Caco-2 (cell line): ENCODE measurements at regions not wholly inside any gene's neighbourhood (a gene's known extent, or its start where the extent isn't known, plus 50 kb on each side); places are given as distances from the start of the nearest gene placed in this dataset.

Experiments used
- BruUV-seq: library from RNA; stranded (reverse); fragments of 400-500 nt; replicated peaks from 2 replicates; lab custom pipeline; 2021; lab: Mats Ljungman, UMichigan
- CTCF ChIA-PET: fragments of 300-600 bp; sonication (Branson Sonifier 250); formaldehyde crosslinking; loops from one replicate; lab custom pipeline; 2022; ENCODE audit warnings: antibody characterized with exemption; lab: Charles Lee
- POLR2A ChIA-PET: fragments of 300-600 bp; sonication (Branson Sonifier 250); formaldehyde crosslinking; loops from one replicate; lab custom pipeline; 2022; ENCODE audit warnings: antibody characterized with exemption; lab: Charles Lee
- DNase-seq, 2 experiments: peaks; one replicate each; pipeline versions ENCODE4 v3.0.0 to v3.0.0-alpha.2; 2020 to 2022
- H3K27me3 ChIP-seq: replicated peaks from 2 replicates; pipeline ENCODE4 v1.6.0; 2011; ENCODE audit warnings: low read length; ENCODE audit not compliant: control insufficient read depth, insufficient read depth
- H3K36me3 ChIP-seq: 2 replicates; pipeline ENCODE4 v1.5.1; 2011; ENCODE audit warnings: low read length; ENCODE audit not compliant: control insufficient read depth, insufficient read depth
- H3K4me1 ChIP-seq: fragments of 250-450 bp; sonication (Bioruptor Pico); 2 replicates; pipeline ENCODE4 v1.5.1; 2020; ENCODE audit warnings: mild to moderate bottlenecking
- H3K4me3 ChIP-seq: 2 replicates; pipeline ENCODE4 v1.5.1; 2011; ENCODE audit warnings: low read depth, mild to moderate bottlenecking, control low read depth, low read length
- H3K9me3 ChIP-seq: fragments of 250-450 bp; sonication (Bioruptor Pico); 2 replicates; pipeline ENCODE4 v1.5.1; 2020; ENCODE audit warnings: mild to moderate bottlenecking, moderate library complexity
- H3K27ac Mint-ChIP-seq: one replicate; pipeline ENCODE4 v1.8.0; 2022; ENCODE audit warnings: mixed read lengths; ENCODE audit not compliant: unreplicated experiment
- H3K27me3 Mint-ChIP-seq: one replicate; pipeline ENCODE4 v1.8.0; 2022; ENCODE audit warnings: mixed read lengths; ENCODE audit not compliant: insufficient read depth, unreplicated experiment
- H3K36me3 Mint-ChIP-seq: one replicate; pipeline ENCODE4 v1.8.0; 2022; ENCODE audit warnings: mild to moderate bottlenecking, mixed read lengths; ENCODE audit not compliant: insufficient read depth, unreplicated experiment
- H3K4me1 Mint-ChIP-seq: one replicate; pipeline ENCODE4 v1.8.0; 2022; ENCODE audit warnings: low read depth, mixed read lengths; ENCODE audit not compliant: unreplicated experiment
- H3K4me3 Mint-ChIP-seq: one replicate; pipeline ENCODE4 v1.8.0; 2022; ENCODE audit warnings: mild to moderate bottlenecking, moderate library complexity, mixed read lengths; ENCODE audit not compliant: unreplicated experiment
- H3K9me3 Mint-ChIP-seq: one replicate; pipeline ENCODE4 v1.8.0; 2022; ENCODE audit warnings: mixed read lengths; ENCODE audit not compliant: unreplicated experiment
- intact Hi-C: fragments of 100-400 bp; cut with micrococcal nuclease; formaldehyde crosslinking; loops from one replicate; pipeline ENCODE4 v1.10.0; 2022; ENCODE audit not compliant: unreplicated experiment
- TF ChIP-seq, protein P1 (sequence below), 2 experiments: fragments of 200-600 bp in 1 of 2; IDR thresholded peaks; 1 replicate in 1 of 2; 2 replicates in 1 of 2; pipeline versions ENCODE4 v1.5.1 to v1.8.0; 2011 to 2022; ENCODE audit warnings: antibody characterized with exemption in 1 of 2, control low read depth in 1 of 2, inconsistent platforms in 1 of 2, low read depth in 1 of 2, low read length in 1 of 2, mild to moderate bottlenecking in 1 of 2, moderate library complexity in 1 of 2; ENCODE audit not compliant: insufficient read depth in 1 of 2, severe bottlenecking in 1 of 2, unreplicated experiment in 1 of 2

GRCh38 chr6:33934731-33935270 is 131.0 kb upstream of the MLN start:
- Mint-ChIP-seq H3K4me3 (no peak overlapping the region), H3K27ac (no peak overlapping the region), H3K4me1 (no peaks in the 10 kb centered on the region), H3K27me3 (peaks cover 20% of the 10 kb centered on the region), H3K9me3 (no peaks in the 10 kb centered on the region), H3K36me3 (no peaks in the 10 kb centered on the region)
- POLR2A ChIA-PET: no interaction called here
- H3K4me3 ChIP-seq: no peak overlapping the region
- no peaks in the 10 kb centered on the region for H3K27me3 ChIP-seq
- BruUV-seq: no TSS peak
- intact Hi-C loops: no loop called here
- DNase-seq: no peak
- TF ChIP-seq, protein P1, sequence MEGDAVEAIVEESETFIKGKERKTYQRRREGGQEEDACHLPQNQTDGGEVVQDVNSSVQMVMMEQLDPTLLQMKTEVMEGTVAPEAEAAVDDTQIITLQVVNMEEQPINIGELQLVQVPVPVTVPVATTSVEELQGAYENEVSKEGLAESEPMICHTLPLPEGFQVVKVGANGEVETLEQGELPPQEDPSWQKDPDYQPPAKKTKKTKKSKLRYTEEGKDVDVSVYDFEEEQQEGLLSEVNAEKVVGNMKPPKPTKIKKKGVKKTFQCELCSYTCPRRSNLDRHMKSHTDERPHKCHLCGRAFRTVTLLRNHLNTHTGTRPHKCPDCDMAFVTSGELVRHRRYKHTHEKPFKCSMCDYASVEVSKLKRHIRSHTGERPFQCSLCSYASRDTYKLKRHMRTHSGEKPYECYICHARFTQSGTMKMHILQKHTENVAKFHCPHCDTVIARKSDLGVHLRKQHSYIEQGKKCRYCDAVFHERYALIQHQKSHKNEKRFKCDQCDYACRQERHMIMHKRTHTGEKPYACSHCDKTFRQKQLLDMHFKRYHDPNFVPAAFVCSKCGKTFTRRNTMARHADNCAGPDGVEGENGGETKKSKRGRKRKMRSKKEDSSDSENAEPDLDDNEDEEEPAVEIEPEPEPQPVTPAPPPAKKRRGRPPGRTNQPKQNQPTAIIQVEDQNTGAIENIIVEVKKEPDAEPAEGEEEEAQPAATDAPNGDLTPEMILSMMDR (IDR thresholded peaks at IDR 0.05; ENCODE audit: insufficient read depth in 1 of 2, low read depth in 1 of 2, low read length in 1 of 2, severe bottlenecking in 1 of 2, unreplicated experiment in 1 of 2): no peak
- CTCF ChIA-PET: no interaction called here
- no peaks in the 10 kb centered on the region for H3K9me3 ChIP-seq
- no peaks in the 10 kb centered on the region for H3K4me1 ChIP-seq
- no peaks in the 10 kb centered on the region for H3K36me3 ChIP-seq

DNA sequence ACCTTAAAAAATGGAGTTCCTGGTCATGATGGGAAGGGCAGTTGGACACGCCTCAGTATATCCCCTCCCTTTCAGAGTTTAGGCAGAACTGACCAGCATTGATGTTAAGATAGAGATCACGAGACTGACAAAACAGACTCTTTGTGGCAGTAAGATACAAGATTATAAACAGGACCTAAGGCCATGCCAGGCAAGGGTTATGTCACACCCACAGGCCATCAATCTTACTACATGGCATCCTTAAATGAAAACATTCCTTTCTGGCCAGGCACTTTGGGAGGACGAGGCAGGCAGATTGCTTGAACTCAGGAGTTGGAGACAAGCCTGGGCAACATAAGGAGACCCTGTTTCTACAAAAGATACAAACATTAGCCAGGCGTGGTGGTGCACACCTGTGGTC is 129.3 kb upstream of the MLN start:
- no peaks in the 10 kb centered on the region for H3K4me1 Mint-ChIP-seq
- no peaks in the 10 kb centered on the region for H3K9me3 Mint-ChIP-seq
- no peak overlapping the region for H3K27ac Mint-ChIP-seq
- H3K4me3 ChIP-seq: no peak overlapping the region
- intact Hi-C loops: no loop called here
- TF ChIP-seq, protein P1 (IDR thresholded peaks at IDR 0.05; ENCODE audit: insufficient read depth in 1 of 2, low read depth in 1 of 2, low read length in 1 of 2, severe bottlenecking in 1 of 2, unreplicated experiment in 1 of 2): no peak
- H3K4me1 ChIP-seq: no peaks in the 10 kb centered on the region
- ChIA-PET CTCF (interaction anchor here (0.6 kb wide), 1 partner anchor 191 kb away, joined by 3 read pairs; no protein-coding TSS in a partner anchor), POLR2A (no interaction called here)
- DNase-seq: no peak
- H3K36me3 Mint-ChIP-seq: no peaks in the 10 kb centered on the region
- no peaks in the 10 kb centered on the region for H3K27me3 ChIP-seq
- no peaks in the 10 kb centered on the region for H3K36me3 ChIP-seq
- no peak overlapping the region for H3K4me3 Mint-ChIP-seq
- H3K9me3 ChIP-seq: no peaks in the 10 kb centered on the region
- H3K27me3 Mint-ChIP-seq: peaks cover 16% of the 10 kb centered on the region
- BruUV-seq: no TSS peak

- H3K36me3 Mint-ChIP-seq: no peaks in the 10 kb centered on the region
- H3K4me3 ChIP-seq: no peak overlapping the region
- intact Hi-C loops: no loop called here
Observed at GRCh38 chr6:33931799-33932198, 128.0 kb upstream of the MLN start.

More at GRCh38 chr6:33931799-33932198, 128.0 kb upstream of the MLN start:
- no peak for DNase-seq
- Mint-ChIP-seq H3K9me3 (no peaks in the 10 kb centered on the region), H3K4me1 (no peaks in the 10 kb centered on the region), H3K27me3 (peaks cover 10% of the 10 kb centered on the region), H3K4me3 (no peak overlapping the region), H3K27ac (no peak overlapping the region)
- TF ChIP-seq, protein P1 (IDR thresholded peaks at IDR 0.05; ENCODE audit: insufficient read depth in 1 of 2, low read depth in 1 of 2, low read length in 1 of 2, severe bottlenecking in 1 of 2, unreplicated experiment in 1 of 2): no peak
- ChIA-PET POLR2A (no interaction called here), CTCF (no interaction called here)
- H3K36me3 ChIP-seq: no peaks in the 10 kb centered on the region
- BruUV-seq: no TSS peak
- no peaks in the 10 kb centered on the region for H3K4me1 ChIP-seq
- no peaks in the 10 kb centered on the region for H3K27me3 ChIP-seq
- H3K9me3 ChIP-seq: no peaks in the 10 kb centered on the region
